Activated CD8-positive, alpha-beta memory T cell treated with anti-CD3 and anti-CD28 coated beads, Interleukin-2, amount 10 ng/mL, durations not matched to agents 7 days and 5 days (primary cell): ENCODE measurements at regions not wholly inside any gene's neighbourhood (a gene's known extent, or its start where the extent isn't known, plus 50 kb on each side); places are given as distances from the start of the nearest gene placed in this dataset.

Source experiments
- ATAC-seq: fragments of 150-1000 bp; cut with Tn5 transposase; one replicate; pipeline ENCODE4 v1.10.0; 2021; ENCODE audit warnings: moderate library complexity
- CTCF ChIA-PET: fragments of 350-600 bp; sonication (Branson Sonifier 250); formaldehyde crosslinking; loops from one replicate; lab custom pipeline; 2021; ENCODE audit warnings: antibody characterized with exemption; lab: Charles Lee
- DNase-seq: peaks from one replicate; pipeline ENCODE4 v3.0.0-alpha.2; 2020
- H3K27ac Mint-ChIP-seq: one replicate; pipeline ENCODE4 v1.8.0; 2021; ENCODE audit warnings: mild to moderate bottlenecking, mixed read lengths
- H3K27me3 Mint-ChIP-seq: one replicate; pipeline ENCODE4 v1.8.0; 2021; ENCODE audit warnings: mixed read lengths
- H3K36me3 Mint-ChIP-seq: one replicate; pipeline ENCODE4 v1.8.0; 2021; ENCODE audit warnings: mild to moderate bottlenecking, mixed read lengths
- H3K4me1 Mint-ChIP-seq: one replicate; pipeline ENCODE4 v1.8.0; 2021; ENCODE audit warnings: mixed read lengths
- H3K4me3 Mint-ChIP-seq: one replicate; pipeline ENCODE4 v1.8.0; 2021; ENCODE audit warnings: mild to moderate bottlenecking, moderate library complexity, mixed read lengths
- H3K9me3 Mint-ChIP-seq: one replicate; pipeline ENCODE4 v1.8.0; 2022; ENCODE audit warnings: low read depth, mixed read lengths

DNA sequence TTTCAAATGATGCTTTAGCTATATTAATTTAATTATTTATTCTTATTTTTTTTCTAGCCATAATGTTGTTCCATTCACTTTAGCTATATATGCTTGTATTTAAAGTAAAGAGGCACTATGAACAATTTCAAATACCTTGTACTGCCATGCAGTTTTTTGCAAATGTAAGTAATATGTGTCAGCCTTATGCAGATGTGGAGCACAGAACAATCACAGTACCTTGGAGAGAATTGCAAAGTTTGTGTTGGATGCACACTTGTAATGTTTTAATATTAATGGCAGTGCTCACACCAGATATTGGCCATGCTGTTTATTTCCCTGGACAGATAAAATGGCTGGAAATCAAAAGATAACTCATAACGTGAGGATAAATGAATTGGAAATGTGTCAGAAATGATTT lies 663.5 kb upstream of the SEMA3D start:
- Mint-ChIP-seq H3K27ac (no peak overlapping the region), H3K4me3 (no peak overlapping the region), H3K9me3 (peaks cover 3% of the 10 kb centered on the region), H3K4me1 (no peaks in the 10 kb centered on the region), H3K27me3 (no peaks in the 10 kb centered on the region), H3K36me3 (no peaks in the 10 kb centered on the region)
- CTCF ChIA-PET, result no interaction called here
- DNase-seq (no peak), ATAC-seq (no peak)

DNA sequence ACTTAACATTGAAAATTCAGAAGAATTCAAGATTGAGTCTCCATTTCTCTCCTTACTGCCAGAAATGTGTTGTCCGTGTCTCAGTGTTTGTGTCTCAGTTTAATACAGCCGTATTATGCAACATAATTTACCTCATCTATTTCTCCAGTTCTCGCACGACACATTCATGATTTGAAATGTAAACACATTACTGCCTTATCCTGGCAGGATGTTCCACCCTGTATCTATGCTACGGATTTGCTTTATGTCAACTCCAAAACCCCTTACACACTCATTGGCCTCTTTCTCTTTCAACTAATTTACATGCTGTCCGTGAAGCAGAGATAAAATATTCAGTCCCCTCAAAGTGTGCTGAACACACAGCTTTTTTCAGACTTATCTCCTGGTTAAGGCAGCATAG lies 653.7 kb upstream of the SEMA3D start:
- H3K4me3 Mint-ChIP-seq, result no peak overlapping the region
- DNase-seq (no peak), ATAC-seq (no peak)
- H3K27ac Mint-ChIP-seq, result no peak overlapping the region
- H3K36me3 Mint-ChIP-seq, result no peaks in the 10 kb centered on the region
- peaks cover 5% of the 10 kb centered on the region for H3K9me3 Mint-ChIP-seq
- H3K27me3 Mint-ChIP-seq, result no peaks in the 10 kb centered on the region
- no peaks in the 10 kb centered on the region for H3K4me1 Mint-ChIP-seq
- CTCF ChIA-PET, result no interaction called here

DNA sequence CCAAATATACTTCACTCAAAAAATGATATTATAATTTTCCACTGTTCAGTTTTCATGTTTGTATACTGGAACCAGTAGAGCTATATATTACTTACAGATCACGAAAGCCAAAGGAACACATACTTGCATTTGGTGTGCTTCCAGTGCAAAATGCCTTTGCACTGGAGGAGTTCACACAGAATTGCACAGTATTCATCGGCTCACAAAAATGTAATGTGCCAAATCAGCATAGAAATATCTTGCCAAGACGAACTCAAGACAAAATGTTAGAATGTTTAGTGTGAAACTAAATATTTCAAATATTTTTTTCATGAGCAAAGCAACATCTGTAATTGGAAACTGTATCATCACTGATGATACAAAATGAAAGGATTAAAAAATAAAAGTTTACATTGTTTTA lies 646.2 kb upstream of the SEMA3D start:
- H3K27me3 Mint-ChIP-seq, result no peaks in the 10 kb centered on the region
- ATAC-seq (no peak), DNase-seq (no peak)
- CTCF ChIA-PET, result no interaction called here
- peaks cover 6% of the 10 kb centered on the region for H3K9me3 Mint-ChIP-seq
- H3K4me3 Mint-ChIP-seq, result no peak overlapping the region
- H3K27ac Mint-ChIP-seq, result no peak overlapping the region
- no peaks in the 10 kb centered on the region for H3K4me1 Mint-ChIP-seq
- no peaks in the 10 kb centered on the region for H3K36me3 Mint-ChIP-seq

DNA sequence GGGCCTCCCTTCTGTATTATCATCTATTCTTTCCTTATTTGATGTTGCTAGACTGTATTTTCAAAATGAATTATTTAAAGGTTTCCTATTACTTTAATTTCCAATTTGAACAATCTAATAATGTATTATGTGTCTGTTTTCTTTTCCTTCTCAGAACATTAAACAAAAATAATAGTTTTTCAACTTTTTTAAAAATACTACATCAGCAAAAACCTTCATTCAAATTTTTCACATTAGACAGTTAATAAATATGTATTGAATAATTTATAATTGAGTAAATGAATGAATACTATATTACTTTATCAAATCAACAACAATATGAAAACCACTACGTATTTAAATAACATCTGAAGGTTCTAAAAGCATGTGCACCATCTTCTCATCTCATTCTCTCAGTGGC lies 644.1 kb upstream of the SEMA3D start:
- Mint-ChIP-seq H3K36me3 (no peaks in the 10 kb centered on the region), H3K4me3 (no peak overlapping the region), H3K27me3 (no peaks in the 10 kb centered on the region), H3K4me1 (no peaks in the 10 kb centered on the region), H3K9me3 (peaks cover 7% of the 10 kb centered on the region), H3K27ac (no peak overlapping the region)
- no peak for ATAC-seq
- DNase-seq, result no peak
- CTCF ChIA-PET, result no interaction called here

DNA sequence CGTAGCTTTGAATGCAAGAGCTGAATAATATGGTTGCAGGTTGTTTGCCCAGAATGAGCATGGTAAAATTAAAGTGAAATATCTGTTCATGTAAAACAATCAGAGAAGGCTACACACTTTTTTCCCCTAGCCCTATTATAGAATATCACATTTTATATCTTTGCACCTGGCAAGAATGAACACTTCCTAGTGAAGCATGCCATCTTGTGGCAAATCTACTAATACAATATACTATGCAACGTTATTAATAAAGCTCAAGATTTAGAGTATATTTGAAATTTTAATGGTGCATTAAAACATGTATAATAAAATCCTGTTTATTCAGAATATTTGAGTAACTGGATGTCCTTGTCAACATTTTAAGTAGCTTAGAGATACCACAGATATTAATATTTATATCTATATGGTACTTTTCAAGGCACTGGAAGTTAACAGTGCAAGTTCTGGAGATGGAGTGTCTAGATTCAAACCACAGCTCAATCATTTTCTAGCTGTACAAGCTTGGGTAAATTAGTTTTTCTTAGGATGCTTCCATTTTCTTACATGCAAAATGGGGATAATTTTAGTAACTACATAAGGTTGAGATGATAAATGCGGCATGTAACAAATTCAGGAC lies 643.1 kb upstream of the SEMA3D start:
- DNase-seq, result no peak
- Mint-ChIP-seq H3K27me3 (no peaks in the 10 kb centered on the region), H3K27ac (no peak overlapping the region), H3K4me3 (no peak overlapping the region), H3K4me1 (no peaks in the 10 kb centered on the region), H3K9me3 (peaks cover 9% of the 10 kb centered on the region), H3K36me3 (no peaks in the 10 kb centered on the region)
- ATAC-seq, result no peak
- CTCF ChIA-PET, result no interaction called here

DNA sequence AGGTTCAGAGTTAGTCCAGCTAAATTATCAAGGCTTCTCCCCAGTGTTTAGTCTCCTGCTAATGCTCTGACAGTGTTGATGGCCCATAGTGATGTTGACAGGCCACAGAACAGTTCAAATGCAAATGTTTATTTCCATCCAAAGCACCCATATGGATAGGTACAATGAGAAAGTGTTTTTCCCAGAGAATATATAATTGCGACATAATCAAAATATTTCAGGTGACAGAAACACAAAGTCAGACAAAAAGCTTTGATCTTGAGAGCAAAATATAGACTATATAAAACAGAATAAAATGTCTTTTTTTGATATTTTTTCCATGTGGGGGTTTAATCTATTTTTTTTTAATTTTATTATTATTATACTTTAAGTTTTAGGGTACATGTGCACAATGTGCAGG lies 642.3 kb upstream of the SEMA3D start:
- CTCF ChIA-PET, result no interaction called here
- Mint-ChIP-seq H3K27ac (no peak overlapping the region), H3K4me1 (no peaks in the 10 kb centered on the region), H3K27me3 (no peaks in the 10 kb centered on the region), H3K9me3 (peaks cover 7% of the 10 kb centered on the region), H3K4me3 (no peak overlapping the region), H3K36me3 (no peaks in the 10 kb centered on the region)
- no peak for ATAC-seq
- no peak for DNase-seq

DNA sequence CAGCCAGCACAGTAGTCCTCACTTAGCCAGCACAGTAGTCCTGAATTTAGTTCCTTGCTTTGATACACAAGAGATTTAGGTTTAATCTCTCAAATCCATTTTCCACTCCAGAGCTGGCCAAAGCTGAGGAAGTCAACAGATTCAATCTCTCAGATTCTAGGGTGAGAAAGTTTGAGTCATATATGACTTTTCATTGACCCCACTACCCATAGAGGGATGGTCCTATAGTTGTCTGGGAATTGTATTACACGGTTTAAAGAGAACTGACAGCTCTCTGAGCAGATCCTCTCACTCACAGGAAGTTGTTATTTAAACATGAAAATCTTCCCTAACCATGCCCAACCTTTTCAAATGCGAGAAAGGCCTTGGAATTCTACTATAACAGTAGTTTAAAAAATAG lies 641.8 kb upstream of the SEMA3D start:
- Mint-ChIP-seq H3K27me3 (no peaks in the 10 kb centered on the region), H3K36me3 (no peaks in the 10 kb centered on the region), H3K4me1 (no peaks in the 10 kb centered on the region), H3K4me3 (no peak overlapping the region), H3K27ac (no peak overlapping the region), H3K9me3 (peaks cover 6% of the 10 kb centered on the region)
- no peak for ATAC-seq
- CTCF ChIA-PET, result no interaction called here
- no peak for DNase-seq

DNA sequence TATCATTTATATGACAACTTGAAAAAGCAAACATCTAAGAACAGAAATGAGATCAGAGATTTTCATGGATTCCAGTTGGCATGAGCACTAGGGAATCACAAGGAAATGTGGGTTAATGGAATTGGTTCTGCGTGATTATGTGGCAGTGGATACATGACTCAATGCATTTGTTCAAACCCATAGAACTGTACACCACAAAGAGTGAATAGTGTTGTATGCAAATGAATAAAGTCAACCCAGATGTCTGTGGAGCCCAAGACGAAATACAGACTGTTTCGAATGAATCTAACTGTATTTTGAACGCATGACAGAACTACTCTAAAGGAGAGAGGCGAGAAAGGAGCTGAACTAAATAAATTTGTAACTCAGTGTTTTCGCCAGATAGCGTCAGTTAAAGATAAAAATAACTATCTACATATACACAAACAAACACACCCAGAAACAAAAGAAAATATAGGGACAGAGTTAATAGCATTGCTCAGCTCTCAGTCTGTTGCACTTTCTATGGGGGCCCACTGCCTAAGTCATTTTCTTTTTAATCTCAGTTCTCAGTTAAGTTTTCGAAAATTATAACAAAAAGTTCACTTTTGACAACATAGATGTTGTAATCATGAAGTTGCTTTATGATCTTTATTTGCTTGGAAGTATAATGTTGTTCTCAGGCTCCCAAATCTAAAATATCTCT lies 636.7 kb upstream of the SEMA3D start:
- ATAC-seq (no peak), DNase-seq (no peak)
- Mint-ChIP-seq H3K27me3 (no peaks in the 10 kb centered on the region), H3K9me3 (peaks cover 6% of the 10 kb centered on the region), H3K4me1 (no peaks in the 10 kb centered on the region), H3K4me3 (no peak overlapping the region), H3K27ac (no peak overlapping the region), H3K36me3 (no peaks in the 10 kb centered on the region)
- CTCF ChIA-PET, result no interaction called here

DNA sequence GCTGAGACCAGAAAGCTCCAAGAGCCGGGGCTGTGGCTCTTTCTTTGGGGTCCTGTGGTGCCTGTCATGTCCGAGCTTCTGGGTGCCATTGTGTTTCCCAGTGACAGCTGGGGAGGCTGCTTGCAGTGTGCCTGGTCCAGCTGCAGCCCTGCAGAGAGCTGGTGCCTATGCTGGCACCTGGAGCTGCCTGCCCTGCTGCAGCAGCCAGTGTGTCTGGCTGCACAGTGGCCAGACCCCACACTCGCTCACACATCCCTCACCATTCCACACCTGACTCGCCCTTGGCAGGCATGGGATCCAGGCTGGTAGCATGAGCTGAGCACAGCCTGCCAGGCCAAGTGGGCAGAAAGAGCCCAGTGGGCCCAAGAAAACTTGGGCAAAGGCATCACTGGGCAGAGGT lies 635.1 kb upstream of the SEMA3D start:
- Mint-ChIP-seq H3K27ac (no peak overlapping the region), H3K9me3 (peaks cover 6% of the 10 kb centered on the region), H3K27me3 (no peaks in the 10 kb centered on the region), H3K4me3 (no peak overlapping the region), H3K36me3 (no peaks in the 10 kb centered on the region), H3K4me1 (no peaks in the 10 kb centered on the region)
- ATAC-seq (no peak), DNase-seq (no peak)
- CTCF ChIA-PET, result no interaction called here

DNA sequence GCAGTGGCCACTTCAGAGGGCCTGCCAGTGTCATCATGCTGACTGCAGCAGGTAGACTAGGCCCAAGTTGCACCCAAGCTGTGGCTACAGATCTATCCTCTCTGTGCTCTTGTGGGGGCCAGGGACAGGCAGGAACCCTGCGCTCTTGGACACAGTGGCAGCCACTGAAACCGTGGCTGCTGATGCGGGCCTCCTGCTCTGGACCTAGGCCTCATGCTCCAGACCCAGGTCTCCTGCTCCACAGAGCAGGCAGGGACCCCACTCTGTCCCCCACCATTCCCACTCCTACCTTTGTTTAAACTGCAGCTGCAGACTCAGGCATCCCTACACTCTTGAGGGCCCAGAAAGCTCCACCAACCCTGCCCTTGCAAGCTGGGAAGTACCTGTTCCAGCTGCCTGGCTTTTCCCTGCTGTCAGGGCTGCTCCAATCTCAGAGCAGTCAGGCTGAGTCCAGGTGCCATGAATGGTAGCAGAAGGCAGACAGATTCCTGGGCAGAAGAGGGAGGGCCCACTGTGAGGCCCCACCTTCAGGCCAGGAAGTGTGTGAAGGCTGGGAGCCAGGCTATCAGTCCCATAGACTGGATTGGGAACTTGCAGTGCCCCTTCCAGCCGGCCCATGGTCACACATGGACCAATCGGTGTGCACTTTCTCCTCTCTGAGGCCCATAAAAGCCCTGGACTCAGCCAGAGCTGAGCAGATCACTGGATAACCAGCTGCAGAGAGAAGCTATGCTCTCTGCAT lies 634.0 kb upstream of the SEMA3D start:
- Mint-ChIP-seq H3K9me3 (peaks cover 1% of the 10 kb centered on the region), H3K27ac (no peak overlapping the region), H3K27me3 (no peaks in the 10 kb centered on the region), H3K4me1 (no peaks in the 10 kb centered on the region), H3K4me3 (no peak overlapping the region), H3K36me3 (no peaks in the 10 kb centered on the region)
- no peak for DNase-seq
- CTCF ChIA-PET, result no interaction called here
- ATAC-seq, result no peak

DNA sequence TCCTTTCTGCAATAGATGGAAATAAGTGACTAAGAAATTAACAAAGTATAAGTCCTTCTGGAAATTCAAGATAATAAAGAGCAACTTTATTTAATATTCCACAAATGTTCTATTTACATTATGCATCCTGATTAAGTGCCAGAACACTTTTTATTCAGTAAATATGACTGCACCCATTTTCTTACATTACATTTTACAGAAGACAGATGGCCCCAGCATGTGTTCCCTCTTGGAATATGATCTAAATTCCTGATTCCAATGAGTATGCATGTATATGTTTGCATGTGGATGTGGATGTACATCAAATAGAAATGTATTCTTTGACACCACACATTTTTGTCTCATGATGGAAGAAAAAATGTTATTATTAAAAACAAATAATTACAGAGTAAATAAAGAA lies 628.7 kb upstream of the SEMA3D start:
- H3K27ac Mint-ChIP-seq, result no peak overlapping the region

DNA sequence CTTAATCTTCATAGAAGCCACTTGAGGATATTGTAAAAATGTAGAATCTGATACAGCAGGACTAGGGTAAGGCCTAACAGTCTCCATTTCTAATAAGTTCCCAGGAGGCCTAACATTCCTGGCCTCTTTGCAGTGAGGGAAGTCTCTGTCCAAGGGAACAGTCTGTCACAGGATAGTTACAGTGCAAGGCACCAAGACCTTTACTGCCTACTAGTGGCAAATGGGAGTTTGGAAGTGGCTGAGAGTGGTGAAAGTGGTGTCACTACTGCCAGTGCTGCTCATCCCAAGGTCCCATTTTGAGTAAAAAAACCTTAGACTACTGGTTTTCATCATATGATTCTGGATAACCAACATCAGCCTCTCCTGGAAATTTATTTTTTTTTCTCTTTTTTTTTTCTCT lies 619.5 kb upstream of the SEMA3D start:
- peaks cover 2% of the 10 kb centered on the region for H3K9me3 Mint-ChIP-seq
- ATAC-seq, result no peak

More for the DNA sequence above, 628.7 kb upstream of the SEMA3D start:
- Mint-ChIP-seq H3K36me3 (no peaks in the 10 kb centered on the region), H3K4me3 (no peak overlapping the region), H3K4me1 (no peaks in the 10 kb centered on the region), H3K27me3 (no peaks in the 10 kb centered on the region), H3K9me3 (peaks cover 7% of the 10 kb centered on the region)
- DNase-seq (no peak), ATAC-seq (no peak)
- CTCF ChIA-PET, result no interaction called here

DNA sequence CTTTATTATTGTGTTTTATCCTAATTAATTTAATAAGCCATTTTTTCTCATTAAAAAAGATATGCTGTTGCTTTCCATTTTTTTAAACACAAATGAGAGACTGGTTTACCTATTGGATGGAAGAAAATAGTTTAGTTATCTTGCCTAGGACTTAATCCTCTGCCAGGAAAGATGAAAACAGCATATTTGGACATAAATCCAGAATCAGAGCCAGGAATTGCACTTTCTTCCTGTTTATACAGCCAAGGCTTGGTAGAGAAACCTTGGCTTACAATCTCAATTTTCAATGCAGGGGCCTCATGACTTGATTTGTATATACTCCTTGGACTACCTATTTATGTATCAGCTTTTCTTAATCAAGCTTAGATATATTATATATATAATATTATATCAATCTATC lies 618.8 kb upstream of the SEMA3D start:
- no peaks in the 10 kb centered on the region for H3K4me1 Mint-ChIP-seq
- CTCF ChIA-PET, result no interaction called here
- no peak overlapping the region for H3K4me3 Mint-ChIP-seq
- H3K9me3 Mint-ChIP-seq, result no peaks in the 10 kb centered on the region
- no peak for DNase-seq
- ATAC-seq, result no peak
- H3K27ac Mint-ChIP-seq, result no peak overlapping the region
- no peaks in the 10 kb centered on the region for H3K27me3 Mint-ChIP-seq
- H3K36me3 Mint-ChIP-seq, result no peaks in the 10 kb centered on the region

More for the DNA sequence above, 619.5 kb upstream of the SEMA3D start:
- Mint-ChIP-seq H3K27ac (no peak overlapping the region), H3K27me3 (no peaks in the 10 kb centered on the region), H3K4me1 (no peaks in the 10 kb centered on the region), H3K36me3 (no peaks in the 10 kb centered on the region), H3K4me3 (no peak overlapping the region)
- no peak for DNase-seq
- CTCF ChIA-PET, result no interaction called here

DNA sequence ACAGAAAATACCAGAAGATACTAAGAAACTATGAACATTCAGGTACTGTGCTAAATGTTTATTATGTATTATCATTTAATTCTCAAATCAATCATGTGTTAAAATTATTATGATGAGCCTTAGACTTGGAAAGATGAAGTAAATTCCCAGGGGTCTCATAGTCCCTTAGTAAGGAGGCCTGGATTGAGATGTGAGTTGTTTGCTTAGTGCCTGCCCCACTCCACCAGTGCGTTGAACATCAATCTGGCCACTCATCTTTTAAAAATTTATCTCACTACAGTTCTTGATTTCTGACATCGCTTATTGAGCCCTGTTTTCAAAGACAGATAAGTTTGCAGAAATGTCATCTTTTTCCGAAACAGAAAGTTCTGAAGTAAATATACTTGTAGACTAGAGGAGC lies 618.4 kb upstream of the SEMA3D start:
- H3K36me3 Mint-ChIP-seq, result no peaks in the 10 kb centered on the region
- no peaks in the 10 kb centered on the region for H3K9me3 Mint-ChIP-seq
- CTCF ChIA-PET, result no interaction called here
- no peak overlapping the region for H3K4me3 Mint-ChIP-seq
- no peaks in the 10 kb centered on the region for H3K27me3 Mint-ChIP-seq
- DNase-seq (no peak), ATAC-seq (no peak)
- H3K4me1 Mint-ChIP-seq, result no peaks in the 10 kb centered on the region
- no peak overlapping the region for H3K27ac Mint-ChIP-seq
